OCI-LY1 (cell line): ENCODE measurements at regions not wholly inside any gene's neighbourhood (a gene's known extent, or its start where the extent isn't known, plus 50 kb on each side); places are given as distances from the start of the nearest gene placed in this dataset.

ENCODE experiments used
- H2AFZ ChIP-seq: fragments of 200-600 bp; sonication (generic), shearing (Covaris generic); 2 replicates; pipeline ENCODE4 v1.6.0; 2014; ENCODE audit warnings: antibody characterized with exemption, mild to moderate bottlenecking, low read length
- H3F3A ChIP-seq: fragments of 200-600 bp; sonication (generic), shearing (Covaris generic); 2 replicates; pipeline ENCODE4 v1.6.0; 2014; ENCODE audit warnings: mild to moderate bottlenecking, antibody characterized with exemption, low read length, moderate library complexity; ENCODE audit not compliant: insufficient read depth
- H3K27ac ChIP-seq: fragments of 200-600 bp; sonication (generic); 2 replicates; pipeline ENCODE4 v1.5.1; 2014; ENCODE audit warnings: low read length, mixed run types, mild to moderate bottlenecking, low read depth; ENCODE audit not compliant: poor library complexity, severe bottlenecking
- H3K27me3 ChIP-seq: fragments of 200-600 bp; sonication (generic); 2 replicates; pipeline ENCODE4 v1.6.0; 2014; ENCODE audit warnings: antibody characterized with exemption, mild to moderate bottlenecking, low read length, moderate library complexity; ENCODE audit not compliant: insufficient read depth
- H3K36me3 ChIP-seq: fragments of 200-600 bp; sonication (generic); 2 replicates; pipeline ENCODE4 v1.6.1; 2014; ENCODE audit warnings: mild to moderate bottlenecking, antibody characterized with exemption, low read length, moderate library complexity, mixed read lengths; ENCODE audit not compliant: insufficient read depth
- H3K4me1 ChIP-seq: fragments of 200-600 bp; sonication (generic); 2 replicates; pipeline ENCODE4 v1.5.1; 2014; ENCODE audit warnings: mild to moderate bottlenecking, low read length, moderate library complexity; ENCODE audit not compliant: insufficient read depth, severe bottlenecking
- H3K4me2 ChIP-seq: fragments of 200-600 bp; sonication (generic), shearing (Covaris generic); 2 replicates; pipeline ENCODE4 v1.6.1; 2014; ENCODE audit warnings: low read length
- H3K4me3 ChIP-seq: fragments of 200-600 bp; sonication (generic); 2 replicates; pipeline ENCODE4 v1.5.1; 2014; ENCODE audit warnings: low read length, low read depth, mild to moderate bottlenecking, mixed read lengths; ENCODE audit not compliant: poor library complexity, severe bottlenecking
- H3K79me2 ChIP-seq: fragments of 200-600 bp; shearing (Covaris generic); 2 replicates; pipeline ENCODE4 v1.6.1; 2016; ENCODE audit warnings: mixed run types, low read length, mixed read lengths; ENCODE audit not compliant: insufficient read depth
- H3K9ac ChIP-seq: fragments of 200-600 bp; sonication (generic), shearing (Covaris generic); 2 replicates; pipeline ENCODE4 v1.6.1; 2014; ENCODE audit warnings: mild to moderate bottlenecking, low read length, mixed read lengths
- H3K9me2 ChIP-seq: fragments of 200-600 bp; sonication (generic), shearing (Covaris generic); 2 replicates; pipeline ENCODE4 v1.6.1; 2014; ENCODE audit warnings: low read depth, mild to moderate bottlenecking, low read length, mixed read lengths
- H3K9me3 ChIP-seq: fragments of 200-600 bp; shearing (Covaris generic); 2 replicates; pipeline ENCODE4 v1.6.1; 2014; ENCODE audit warnings: low read length, mixed read lengths
- H4K20me1 ChIP-seq: fragments of 200-600 bp; sonication (generic), shearing (Covaris generic); 2 replicates; pipeline ENCODE4 v1.6.0; 2016; ENCODE audit warnings: mild to moderate bottlenecking, low read length; ENCODE audit not compliant: insufficient read depth
- CTCF ChIP-seq: fragments of 200-600 bp; sonication (generic), shearing (Covaris generic); IDR thresholded peaks from 2 replicates; pipeline ENCODE4 v1.5.1; 2017; ENCODE audit warnings: mild to moderate bottlenecking, antibody characterized with exemption, low read length, moderate library complexity, mixed read lengths
- EZH2 ChIP-seq: fragments of 200-600 bp; sonication (generic), shearing (Covaris generic); IDR thresholded peaks from 2 replicates; pipeline ENCODE4 v1.8.0; 2017; ENCODE audit warnings: borderline replicate concordance, mixed run types, mild to moderate bottlenecking, antibody characterized with exemption, low read length, moderate library complexity, mixed read lengths

DNA sequence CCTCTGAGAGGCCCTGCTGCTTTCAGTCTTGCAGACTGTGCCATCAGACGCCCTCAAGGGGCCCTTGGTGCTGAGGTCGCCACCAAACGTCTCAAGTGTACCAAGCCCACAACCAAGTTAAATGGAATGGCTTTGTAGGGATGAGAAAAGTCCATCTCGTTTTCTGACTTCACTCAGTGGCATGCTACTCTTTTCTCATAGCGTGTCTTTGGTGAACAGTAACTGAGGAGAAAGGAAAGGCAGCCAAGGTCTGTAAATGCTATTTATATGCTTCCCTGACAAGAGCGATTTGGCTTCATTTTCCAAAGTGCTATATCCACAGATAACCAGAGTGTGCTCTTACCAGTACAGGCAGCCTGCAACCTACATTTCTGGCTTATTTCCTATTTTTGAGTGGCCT is 123.0 kb downstream of the MTX2 start:
- Histone ChIP-seq H2AFZ (no peak overlapping the region), H3K79me2 (no peaks in the 10 kb centered on the region), H3K9me3 (no peaks in the 10 kb centered on the region), H3K27ac (no peak overlapping the region), H3K36me3 (no peaks in the 10 kb centered on the region), H3K4me2 (no peak overlapping the region), H3K4me3 (no peak overlapping the region), H3K9ac (no peak overlapping the region), H3K27me3 (no peaks in the 10 kb centered on the region), H4K20me1 (no peaks in the 10 kb centered on the region), H3K4me1 (no peaks in the 10 kb centered on the region), H3F3A (no peaks in the 10 kb centered on the region), H3K9me2 (no peaks in the 10 kb centered on the region)
- TF ChIP-seq CTCF (no peak), EZH2 (no peak)

DNA sequence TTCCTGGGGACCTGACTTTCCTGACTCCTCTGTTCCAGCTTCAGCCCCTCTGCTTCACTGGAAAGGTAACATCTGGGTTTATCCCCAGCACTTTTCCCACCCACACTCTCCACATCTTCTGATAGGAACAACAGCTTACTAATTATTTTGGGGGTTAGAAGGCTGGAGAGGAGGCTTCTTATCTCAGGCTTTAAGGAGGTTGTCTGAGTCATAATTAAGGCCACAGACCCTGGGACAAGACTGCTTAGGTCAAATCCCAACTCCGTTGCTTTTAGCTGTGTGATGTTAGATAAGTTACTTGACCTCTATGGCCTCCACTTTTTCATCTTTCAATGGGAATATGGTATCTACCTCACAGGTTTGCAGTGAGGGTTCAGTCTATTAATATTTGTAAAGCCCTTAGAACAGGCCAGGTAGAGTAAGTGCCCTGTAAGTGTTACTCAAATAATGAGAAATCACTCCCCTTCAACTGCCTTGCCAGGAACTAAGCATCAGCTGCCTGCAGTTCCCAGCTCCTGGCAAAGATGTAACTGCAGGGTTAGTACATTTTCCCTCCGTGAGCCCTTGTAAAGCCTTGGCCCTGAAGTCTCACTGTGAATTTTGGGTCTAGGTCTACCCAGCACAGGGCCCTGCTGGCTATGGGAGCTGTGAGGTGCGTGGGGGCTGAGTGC is 123.6 kb downstream of the MTX2 start:
- H3K4me2 ChIP-seq: no peak overlapping the region
- no peaks in the 10 kb centered on the region for H3K9me3 ChIP-seq
- H3F3A ChIP-seq: no peaks in the 10 kb centered on the region
- H4K20me1 ChIP-seq: no peaks in the 10 kb centered on the region
- H3K27me3 ChIP-seq: no peaks in the 10 kb centered on the region
- TF ChIP-seq CTCF: no peak
- TF ChIP-seq EZH2: no peak
- H3K4me1 ChIP-seq: no peaks in the 10 kb centered on the region
- H3K4me3 ChIP-seq: no peak overlapping the region
- H2AFZ ChIP-seq: no peak overlapping the region
- H3K36me3 ChIP-seq: no peaks in the 10 kb centered on the region
- no peaks in the 10 kb centered on the region for H3K9me2 ChIP-seq
- H3K79me2 ChIP-seq: no peaks in the 10 kb centered on the region
- no peak overlapping the region for H3K27ac ChIP-seq
- no peak overlapping the region for H3K9ac ChIP-seq

- no peak for TF ChIP-seq CTCF
- no peak for TF ChIP-seq EZH2
- Histone ChIP-seq H4K20me1 (no peaks in the 10 kb centered on the region), H3K4me3 (no peak overlapping the region), H3K9ac (no peak overlapping the region), H3K79me2 (no peaks in the 10 kb centered on the region), H3F3A (no peaks in the 10 kb centered on the region), H3K27ac (no peak overlapping the region), H2AFZ (no peak overlapping the region), H3K27me3 (no peaks in the 10 kb centered on the region), H3K9me3 (no peaks in the 10 kb centered on the region), H3K36me3 (no peaks in the 10 kb centered on the region), H3K4me2 (no peak overlapping the region), H3K9me2 (no peaks in the 10 kb centered on the region), H3K4me1 (no peaks in the 10 kb centered on the region)
Observed at GRCh38 chr2:176395273-176395854, 126.1 kb downstream of the MTX2 start.
